ENCODE measurements at regions not wholly inside any gene's neighbourhood (a gene's known extent, or its start where the extent isn't known, plus 50 kb on each side); places are given as distances from the start of the nearest gene placed in this dataset.

DNA sequence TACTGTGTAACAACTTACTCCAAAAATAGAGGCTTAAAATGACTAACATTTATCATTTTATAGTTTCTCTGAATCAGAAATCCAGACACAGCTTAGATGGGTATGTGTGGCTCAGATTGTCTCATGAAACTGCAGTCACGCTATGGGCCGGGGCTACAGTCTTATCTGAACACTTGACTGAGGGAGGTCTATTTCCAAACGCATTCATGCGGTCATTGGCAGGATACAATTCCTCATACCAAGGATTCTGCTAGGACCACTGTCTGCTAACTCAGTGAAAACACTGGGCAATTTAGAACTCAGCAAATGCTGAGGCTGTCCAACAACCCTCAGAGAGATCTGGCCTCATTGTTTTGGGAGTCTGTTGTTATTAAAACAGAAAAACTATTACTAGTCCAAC is 178.6 kb downstream of the TBX15 start:
- TF ChIP-seq EP300 (IDR thresholded peaks at IDR 0.05; ENCODE audit: borderline replicate concordance in 1 of 2, low read depth in 1 of 2, low read length in 1 of 2), result no peak
- TF ChIP-seq SMC3 (IDR thresholded peaks at IDR 0.05; ENCODE audit: low read depth, low read length), result no peak
- no peak for TF ChIP-seq RFX5 (IDR thresholded peaks at IDR 0.05; ENCODE audit: low read length)
- TF ChIP-seq, protein P1, sequence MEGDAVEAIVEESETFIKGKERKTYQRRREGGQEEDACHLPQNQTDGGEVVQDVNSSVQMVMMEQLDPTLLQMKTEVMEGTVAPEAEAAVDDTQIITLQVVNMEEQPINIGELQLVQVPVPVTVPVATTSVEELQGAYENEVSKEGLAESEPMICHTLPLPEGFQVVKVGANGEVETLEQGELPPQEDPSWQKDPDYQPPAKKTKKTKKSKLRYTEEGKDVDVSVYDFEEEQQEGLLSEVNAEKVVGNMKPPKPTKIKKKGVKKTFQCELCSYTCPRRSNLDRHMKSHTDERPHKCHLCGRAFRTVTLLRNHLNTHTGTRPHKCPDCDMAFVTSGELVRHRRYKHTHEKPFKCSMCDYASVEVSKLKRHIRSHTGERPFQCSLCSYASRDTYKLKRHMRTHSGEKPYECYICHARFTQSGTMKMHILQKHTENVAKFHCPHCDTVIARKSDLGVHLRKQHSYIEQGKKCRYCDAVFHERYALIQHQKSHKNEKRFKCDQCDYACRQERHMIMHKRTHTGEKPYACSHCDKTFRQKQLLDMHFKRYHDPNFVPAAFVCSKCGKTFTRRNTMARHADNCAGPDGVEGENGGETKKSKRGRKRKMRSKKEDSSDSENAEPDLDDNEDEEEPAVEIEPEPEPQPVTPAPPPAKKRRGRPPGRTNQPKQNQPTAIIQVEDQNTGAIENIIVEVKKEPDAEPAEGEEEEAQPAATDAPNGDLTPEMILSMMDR (IDR thresholded peaks at IDR 0.05), result no peak
- no peak for TF ChIP-seq RAD21 (IDR thresholded peaks at IDR 0.05; ENCODE audit: low read length)
- no peak for TF ChIP-seq FOXM1 (IDR thresholded peaks at IDR 0.05; ENCODE audit: low read depth)
- TF ChIP-seq EZH2phosphoT487 (IDR thresholded peaks at IDR 0.05; ENCODE audit: borderline replicate concordance, low read depth), result no peak

Measured in SK-N-SH (cell line).